ENCODE measurements at regions not wholly inside any gene's neighbourhood (a gene's known extent, or its start where the extent isn't known, plus 50 kb on each side); places are given as distances from the start of the nearest gene placed in this dataset.

- no peak overlapping the region for H3K27ac ChIP-seq
- TF ChIP-seq, protein P1, sequence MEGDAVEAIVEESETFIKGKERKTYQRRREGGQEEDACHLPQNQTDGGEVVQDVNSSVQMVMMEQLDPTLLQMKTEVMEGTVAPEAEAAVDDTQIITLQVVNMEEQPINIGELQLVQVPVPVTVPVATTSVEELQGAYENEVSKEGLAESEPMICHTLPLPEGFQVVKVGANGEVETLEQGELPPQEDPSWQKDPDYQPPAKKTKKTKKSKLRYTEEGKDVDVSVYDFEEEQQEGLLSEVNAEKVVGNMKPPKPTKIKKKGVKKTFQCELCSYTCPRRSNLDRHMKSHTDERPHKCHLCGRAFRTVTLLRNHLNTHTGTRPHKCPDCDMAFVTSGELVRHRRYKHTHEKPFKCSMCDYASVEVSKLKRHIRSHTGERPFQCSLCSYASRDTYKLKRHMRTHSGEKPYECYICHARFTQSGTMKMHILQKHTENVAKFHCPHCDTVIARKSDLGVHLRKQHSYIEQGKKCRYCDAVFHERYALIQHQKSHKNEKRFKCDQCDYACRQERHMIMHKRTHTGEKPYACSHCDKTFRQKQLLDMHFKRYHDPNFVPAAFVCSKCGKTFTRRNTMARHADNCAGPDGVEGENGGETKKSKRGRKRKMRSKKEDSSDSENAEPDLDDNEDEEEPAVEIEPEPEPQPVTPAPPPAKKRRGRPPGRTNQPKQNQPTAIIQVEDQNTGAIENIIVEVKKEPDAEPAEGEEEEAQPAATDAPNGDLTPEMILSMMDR (conservative IDR thresholded peaks at IDR 0.05) = no peak
These were observed 291.0 kb downstream of the PRDM2 start for GRCh38 chr1:13990939-13991338.

DNA sequence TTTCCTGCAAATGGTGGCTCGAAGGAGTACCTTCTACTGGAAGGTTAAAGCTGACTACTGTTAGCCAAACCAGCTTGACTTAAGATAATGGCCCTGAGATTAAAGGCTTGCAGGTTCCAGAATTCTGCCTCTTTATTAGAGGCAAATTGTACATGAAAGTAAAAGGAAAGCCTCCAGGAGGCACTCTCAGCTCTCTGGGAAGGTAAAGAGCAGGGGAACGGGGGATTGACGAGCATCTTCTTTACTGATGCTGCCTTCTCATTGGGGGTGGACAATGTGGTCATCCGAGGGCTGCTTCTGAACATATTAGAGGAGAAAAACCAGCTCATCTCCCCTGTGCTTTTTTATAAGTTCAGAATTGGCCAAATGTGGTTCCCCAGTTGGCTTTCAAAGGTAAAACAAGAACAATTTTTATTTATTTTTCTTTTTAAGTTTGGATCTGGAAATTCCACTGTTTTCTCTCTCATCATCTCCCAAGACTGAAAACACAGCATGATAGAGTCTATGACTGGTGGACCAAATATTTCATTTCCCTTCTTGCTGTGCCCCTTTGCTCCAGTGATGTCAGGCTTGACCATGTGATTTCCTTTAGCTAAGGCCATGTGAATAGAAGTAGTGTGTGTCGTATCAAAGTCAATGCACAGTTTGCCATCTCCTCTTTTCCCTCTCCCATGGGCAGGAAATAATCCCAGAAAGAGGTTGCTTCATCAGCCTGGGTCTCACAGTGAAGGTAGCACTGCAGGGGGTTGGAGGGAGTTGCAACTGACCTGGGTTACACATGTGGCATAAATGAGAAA lies 292.7 kb downstream of the PRDM2 start:
- H3K27ac ChIP-seq = no peak overlapping the region
- TF ChIP-seq, protein P1 (conservative IDR thresholded peaks at IDR 0.05) = no peak

DNA sequence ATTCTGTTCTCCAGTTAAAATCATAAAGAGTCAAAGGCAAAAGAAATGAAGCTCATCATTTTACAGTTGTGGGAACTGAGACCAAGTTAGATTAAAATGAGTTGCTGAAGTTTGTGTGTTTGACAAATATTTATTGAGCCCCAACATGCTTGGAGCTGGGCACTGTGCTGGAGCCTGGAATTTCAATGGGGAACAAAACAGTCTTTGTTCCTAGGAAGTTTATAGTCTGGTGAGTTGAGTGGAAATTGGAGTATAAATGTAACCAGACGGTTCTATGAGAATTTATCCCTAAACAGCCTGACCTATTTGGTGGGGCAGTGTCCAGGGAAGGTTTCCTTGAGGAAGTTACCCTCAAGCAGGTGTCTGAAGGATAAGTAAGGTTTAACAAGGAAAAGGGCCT lies 294.4 kb downstream of the PRDM2 start:
- TF ChIP-seq, protein P1 (conservative IDR thresholded peaks at IDR 0.05) = no peak

DNA sequence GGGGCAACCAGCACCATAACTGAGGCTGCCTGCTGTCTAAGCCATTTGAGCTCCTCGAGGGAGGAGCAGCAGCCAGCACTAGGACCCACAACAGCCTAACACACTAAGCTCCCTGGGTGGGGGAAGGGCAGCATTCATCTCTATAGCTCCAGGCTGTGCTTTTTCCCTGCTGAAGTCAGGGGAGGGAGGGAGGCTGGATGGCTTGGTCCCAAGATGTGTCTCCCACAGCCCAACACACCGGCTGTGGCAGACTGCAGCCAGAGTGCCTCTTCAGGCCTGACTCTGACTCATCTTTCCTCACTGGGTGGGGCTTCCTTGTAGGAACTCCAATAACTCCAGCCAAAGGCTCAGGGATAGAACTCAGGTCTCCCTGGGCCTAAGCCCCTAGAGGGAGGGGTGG lies 296.3 kb downstream of the PRDM2 start:
- no peak overlapping the region for H3K27ac ChIP-seq
- TF ChIP-seq, protein P1 (conservative IDR thresholded peaks at IDR 0.05) = no peak

More for the DNA sequence above, 294.4 kb downstream of the PRDM2 start:
- H3K27ac ChIP-seq = no peak overlapping the region

DNA sequence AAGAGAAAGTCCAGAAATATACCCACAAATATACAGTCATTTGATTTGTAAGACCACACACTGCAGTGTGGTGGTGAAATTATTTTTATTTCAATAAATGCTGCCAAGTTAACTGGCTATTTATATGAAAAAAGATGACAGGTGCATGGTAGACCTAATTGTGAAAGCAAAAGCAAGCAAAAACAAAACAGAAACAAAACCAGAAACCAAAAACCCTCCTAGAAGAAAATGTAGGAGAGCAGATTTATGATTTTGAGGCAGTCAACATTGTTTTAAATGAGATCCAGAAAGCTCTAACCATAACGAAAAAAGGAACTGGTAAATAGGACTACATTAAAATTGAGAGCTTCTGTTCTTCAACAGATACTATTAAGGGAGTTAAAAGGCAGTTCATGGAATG lies 303.6 kb downstream of the PRDM2 start:
- no peak overlapping the region for H3K27ac ChIP-seq
- TF ChIP-seq, protein P1 (conservative IDR thresholded peaks at IDR 0.05) = no peak

- TF ChIP-seq, protein P1 (conservative IDR thresholded peaks at IDR 0.05) = no peak
- no peak overlapping the region for H3K27ac ChIP-seq
These were observed 309.6 kb downstream of the PRDM2 start for GRCh38 chr1:14009582-14009981.

GRCh38 chr1:14010476-14010875 lies 310.5 kb downstream of the PRDM2 start:
- TF ChIP-seq, protein P1 (conservative IDR thresholded peaks at IDR 0.05) = no peak
- H3K27ac ChIP-seq = no peak overlapping the region
